Epithelial cell of esophagus (primary cell): ENCODE measurements at regions not wholly inside any gene's neighbourhood (a gene's known extent, or its start where the extent isn't known, plus 50 kb on each side); places are given as distances from the start of the nearest gene placed in this dataset.

Experiments used
- DNase-seq: peaks from one replicate; pipeline ENCODE4 v3.0.0; 2010; ENCODE audit warnings: low read depth
- H3K4me3 ChIP-seq: 2 replicates; pipeline ENCODE4 v1.5.1; 2011; ENCODE audit warnings: mild to moderate bottlenecking, low read length, control low read depth
- CTCF ChIP-seq: IDR thresholded peaks from 2 replicates; pipeline ENCODE4 v1.5.1; 2011; ENCODE audit warnings: low read depth, mild to moderate bottlenecking, low read length, control low read depth, inconsistent platforms; ENCODE audit not compliant: insufficient read depth; ENCODE audit errors: missing control alignments

- DNase-seq: no peak
- TF ChIP-seq CTCF: no peak
- no peak overlapping the region for H3K4me3 ChIP-seq
These were observed 93.9 kb upstream of the SLCO3A1 start for GRCh38 chr15:91759560-91759959.

GRCh38 chr15:91765660-91766059 is 87.8 kb upstream of the SLCO3A1 start:
- DNase-seq: no peak
- no peak for TF ChIP-seq CTCF

GRCh38 chr15:91769476-91769875 is 84.0 kb upstream of the SLCO3A1 start:
- no peak overlapping the region for H3K4me3 ChIP-seq
- DNase-seq: no peak
- no peak for TF ChIP-seq CTCF

More at GRCh38 chr15:91765660-91766059, 87.8 kb upstream of the SLCO3A1 start:
- H3K4me3 ChIP-seq: no peak overlapping the region

GRCh38 chr15:91769894-91770293 is 83.6 kb upstream of the SLCO3A1 start:
- DNase-seq: no peak
- TF ChIP-seq CTCF: no peak

GRCh38 chr15:91776104-91776503 is 77.4 kb upstream of the SLCO3A1 start:
- no peak for TF ChIP-seq CTCF
- no peak overlapping the region for H3K4me3 ChIP-seq
- DNase-seq: peak; percentile 57

More at GRCh38 chr15:91769894-91770293, 83.6 kb upstream of the SLCO3A1 start:
- H3K4me3 ChIP-seq: no peak overlapping the region

GRCh38 chr15:91779960-91780359 is 73.5 kb upstream of the SLCO3A1 start:
- no peak overlapping the region for H3K4me3 ChIP-seq
- TF ChIP-seq CTCF: no peak
- DNase-seq: no peak

- DNase-seq: peak; percentile 48
- H3K4me3 ChIP-seq: no peak overlapping the region
- TF ChIP-seq CTCF: no peak
These were observed 73.1 kb upstream of the SLCO3A1 start for GRCh38 chr15:91780387-91780786.
